ENCODE measurements at regions not wholly inside any gene's neighbourhood (a gene's known extent, or its start where the extent isn't known, plus 50 kb on each side); places are given as distances from the start of the nearest gene placed in this dataset.

- no peaks in the 10 kb centered on the region for H3K9me3 ChIP-seq
- no peak overlapping the region for H3K27ac ChIP-seq
- whole genome bisulfite sequencing, 3 donors: 69 to 73% (median 69%) methylated on average over 3 of the region's 3 CpGs
- TF ChIP-seq CTCF (IDR thresholded peaks at IDR 0.05) (no peak), EP300 (IDR thresholded peaks at IDR 0.05) (no peak), POLR2A (IDR thresholded peaks at IDR 0.05) (no peak)
- no peak for DNase-seq
- intact Hi-C loops (cut with DNase I): no loop called here
- no peaks in the 10 kb centered on the region for H3K36me3 ChIP-seq
- no peaks in the 10 kb centered on the region for H3K4me1 ChIP-seq (ENCODE audit: insufficient read depth)
- H3K27me3 ChIP-seq: no peaks in the 10 kb centered on the region
- H3K4me3 ChIP-seq: no peak overlapping the region
Measured at GRCh38 chr3:5309602-5310001, 122.1 kb downstream of the EDEM1 start.

GRCh38 chr3:5310509-5310908 is 123.0 kb downstream of the EDEM1 start:
- no peak for DNase-seq
- no peaks in the 10 kb centered on the region for H3K36me3 ChIP-seq
- no peaks in the 10 kb centered on the region for H3K4me1 ChIP-seq (ENCODE audit: insufficient read depth)
- no peak overlapping the region for H3K27ac ChIP-seq
- intact Hi-C loops (cut with DNase I): no loop called here
- H3K27me3 ChIP-seq: no peaks in the 10 kb centered on the region
- H3K4me3 ChIP-seq: no peak overlapping the region
- TF ChIP-seq POLR2A (IDR thresholded peaks at IDR 0.05) (no peak), EP300 (IDR thresholded peaks at IDR 0.05) (no peak), CTCF (IDR thresholded peaks at IDR 0.05) (no peak)
- H3K9me3 ChIP-seq: no peaks in the 10 kb centered on the region
- WGBS, 3 donors: 96 to 98% (median 97%) methylated on average over 5 of the region's 5 CpGs

- intact Hi-C loops (cut with DNase I): no loop called here
- H3K27me3 ChIP-seq: no peaks in the 10 kb centered on the region
- no peaks in the 10 kb centered on the region for H3K36me3 ChIP-seq
- no peaks in the 10 kb centered on the region for H3K4me1 ChIP-seq (ENCODE audit: insufficient read depth)
- no peaks in the 10 kb centered on the region for H3K9me3 ChIP-seq
- TF ChIP-seq CTCF (IDR thresholded peaks at IDR 0.05) (no peak), POLR2A (IDR thresholded peaks at IDR 0.05) (no peak), EP300 (IDR thresholded peaks at IDR 0.05) (no peak)
- 78 to 87% (median 86%) methylated on average over 3 of the region's 3 CpGs for WGBS, 3 donors
- H3K27ac ChIP-seq: no peak overlapping the region
- no peak for DNase-seq
- H3K4me3 ChIP-seq: no peak overlapping the region
Measured at GRCh38 chr3:5312290-5312689, 124.8 kb downstream of the EDEM1 start.

GRCh38 chr3:5314897-5315296 is 127.4 kb downstream of the EDEM1 start:
- no peak overlapping the region for H3K27ac ChIP-seq
- TF ChIP-seq CTCF (IDR thresholded peaks at IDR 0.05) (no peak), EP300 (IDR thresholded peaks at IDR 0.05) (no peak), POLR2A (IDR thresholded peaks at IDR 0.05) (no peak)
- no peaks in the 10 kb centered on the region for H3K4me1 ChIP-seq (ENCODE audit: insufficient read depth)
- no peaks in the 10 kb centered on the region for H3K9me3 ChIP-seq
- WGBS, 3 donors: 86 to 95% (median 95%) methylated on average over 1 of the region's 1 CpG
- H3K36me3 ChIP-seq: no peaks in the 10 kb centered on the region
- H3K27me3 ChIP-seq: no peaks in the 10 kb centered on the region
- intact Hi-C loops (cut with DNase I): no loop called here
- H3K4me3 ChIP-seq: no peak overlapping the region
- DNase-seq: no peak

- no peak for DNase-seq
- TF ChIP-seq POLR2A (IDR thresholded peaks at IDR 0.05): no peak
- Histone ChIP-seq H3K27ac (no peak overlapping the region), H3K9me3 (no peaks in the 10 kb centered on the region), H3K4me3 (no peak overlapping the region), H3K36me3 (no peaks in the 10 kb centered on the region), H3K4me1 (ENCODE audit: insufficient read depth) (no peaks in the 10 kb centered on the region), H3K27me3 (no peaks in the 10 kb centered on the region)
- intact Hi-C loops (cut with DNase I): no loop called here
- 4 to 8% (median 6%) methylated on average over 5 of the region's 5 CpGs for WGBS, 3 donors
Measured at GRCh38 chr3:5317557-5317956, 130.1 kb downstream of the EDEM1 start.
